ENCODE measurements at regions not wholly inside any gene's neighbourhood (a gene's known extent, or its start where the extent isn't known, plus 50 kb on each side); places are given as distances from the start of the nearest gene placed in this dataset.

GRCh38 chr1:218217040-218217439, 68.1 kb upstream of the RRP15 start:
- Histone ChIP-seq H3K9me3 (ENCODE audit: insufficient read depth, low read length) (no peaks in the 10 kb centered on the region), H3K4me2 (ENCODE audit: low read length) (0 out of 2 replicates have a peak overlapping the region, but pooled peaks have one; percentile 20), H3K4me1 (ENCODE audit: low read length) (peaks cover 6% of the 10 kb centered on the region; the same call in 1 of the 2 replicates), H2AFZ (ENCODE audit: low read depth, low read length) (peak overlapping the region; percentile 18; the same call in 1 of the 2 replicates), H3K4me3 (ENCODE audit: low read length) (no peak overlapping the region), H3K27me3 (ENCODE audit: low read depth, low read length) (peaks cover 3% of the 10 kb centered on the region; the same call in 1 of the 2 replicates), H3K27ac (ENCODE audit: low read length) (no peak overlapping the region), H3K9ac (ENCODE audit: low read length) (no peak overlapping the region), H3K79me2 (ENCODE audit: low read length) (no peaks in the 10 kb centered on the region), H4K20me1 (ENCODE audit: insufficient read depth, low read length) (no peaks in the 10 kb centered on the region), H3K36me3 (replicated peaks; ENCODE audit: low read depth, low read length) (no peaks in the 10 kb centered on the region)
- TF ChIP-seq EZH2phosphoT487 (IDR thresholded peaks at IDR 0.05; ENCODE audit: low read depth) (no peak), CTCF (IDR thresholded peaks at IDR 0.05; ENCODE audit: low read depth, low read length) (no peak)

GRCh38 chr1:218219460-218219859, 65.6 kb upstream of the RRP15 start:
- Histone ChIP-seq H3K27me3 (ENCODE audit: low read depth, low read length) (peaks cover 3% of the 10 kb centered on the region), H3K9me3 (ENCODE audit: insufficient read depth, low read length) (no peaks in the 10 kb centered on the region), H3K27ac (ENCODE audit: low read length) (no peak overlapping the region), H3K79me2 (ENCODE audit: low read length) (no peaks in the 10 kb centered on the region), H4K20me1 (ENCODE audit: insufficient read depth, low read length) (no peaks in the 10 kb centered on the region), H3K4me2 (ENCODE audit: low read length) (no peak overlapping the region), H3K9ac (ENCODE audit: low read length) (no peak overlapping the region), H3K4me3 (ENCODE audit: low read length) (no peak overlapping the region), H3K4me1 (ENCODE audit: low read length) (peaks cover 6% of the 10 kb centered on the region; the same call in 1 of the 2 replicates), H2AFZ (ENCODE audit: low read depth, low read length) (no peak overlapping the region), H3K36me3 (replicated peaks; ENCODE audit: low read depth, low read length) (no peaks in the 10 kb centered on the region)
- TF ChIP-seq EZH2phosphoT487 (IDR thresholded peaks at IDR 0.05; ENCODE audit: low read depth) (no peak), CTCF (IDR thresholded peaks at IDR 0.05; ENCODE audit: low read depth, low read length) (no peak)

- Histone ChIP-seq H3K27ac (ENCODE audit: low read length) (no peak overlapping the region), H4K20me1 (ENCODE audit: insufficient read depth, low read length) (no peaks in the 10 kb centered on the region), H3K4me1 (ENCODE audit: low read length) (no peaks in the 10 kb centered on the region), H3K9ac (ENCODE audit: low read length) (no peak overlapping the region), H2AFZ (ENCODE audit: low read depth, low read length) (no peak overlapping the region), H3K79me2 (ENCODE audit: low read length) (no peaks in the 10 kb centered on the region), H3K9me3 (ENCODE audit: insufficient read depth, low read length) (no peaks in the 10 kb centered on the region), H3K36me3 (replicated peaks; ENCODE audit: low read depth, low read length) (no peaks in the 10 kb centered on the region), H3K4me3 (ENCODE audit: low read length) (no peak overlapping the region), H3K27me3 (ENCODE audit: low read depth, low read length) (peaks cover 4% of the 10 kb centered on the region; the same call in 1 of the 2 replicates), H3K4me2 (ENCODE audit: low read length) (no peak overlapping the region)
- no peak for TF ChIP-seq EZH2phosphoT487 (IDR thresholded peaks at IDR 0.05; ENCODE audit: low read depth)
- no peak for TF ChIP-seq CTCF (IDR thresholded peaks at IDR 0.05; ENCODE audit: low read depth, low read length)
Measured at GRCh38 chr1:218224101-218224500, 61.0 kb upstream of the RRP15 start.

- Histone ChIP-seq H4K20me1 (ENCODE audit: insufficient read depth, low read length) (no peaks in the 10 kb centered on the region), H3K4me2 (ENCODE audit: low read length) (no peak overlapping the region), H3K27me3 (ENCODE audit: low read depth, low read length) (peaks cover 6% of the 10 kb centered on the region; the same call in 1 of the 2 replicates), H3K9me3 (ENCODE audit: insufficient read depth, low read length) (no peaks in the 10 kb centered on the region), H3K36me3 (replicated peaks; ENCODE audit: low read depth, low read length) (no peaks in the 10 kb centered on the region), H2AFZ (ENCODE audit: low read depth, low read length) (no peak overlapping the region), H3K4me3 (ENCODE audit: low read length) (no peak overlapping the region), H3K27ac (ENCODE audit: low read length) (no peak overlapping the region), H3K9ac (ENCODE audit: low read length) (no peak overlapping the region), H3K79me2 (ENCODE audit: low read length) (no peaks in the 10 kb centered on the region), H3K4me1 (ENCODE audit: low read length) (no peaks in the 10 kb centered on the region)
- TF ChIP-seq CTCF (IDR thresholded peaks at IDR 0.05; ENCODE audit: low read depth, low read length) (no peak), EZH2phosphoT487 (IDR thresholded peaks at IDR 0.05; ENCODE audit: low read depth) (no peak)
Measured at GRCh38 chr1:218226005-218226404, 59.1 kb upstream of the RRP15 start.
